HPDE6-E6E7 (cell line): ENCODE measurements at regions not wholly inside any gene's neighbourhood (a gene's known extent, or its start where the extent isn't known, plus 50 kb on each side); places are given as distances from the start of the nearest gene placed in this dataset.
"Not testable (repeated sequence)": the region's sequence is repeated elsewhere in the genome, so short reads cannot be mapped to it uniquely, and the experiment has no call there.

Experiments used
- DNase-seq: peaks from one replicate; pipeline ENCODE4 v3.0.0; 2011; ENCODE audit warnings: missing footprints; ENCODE audit errors: extremely low spot score

DNA sequence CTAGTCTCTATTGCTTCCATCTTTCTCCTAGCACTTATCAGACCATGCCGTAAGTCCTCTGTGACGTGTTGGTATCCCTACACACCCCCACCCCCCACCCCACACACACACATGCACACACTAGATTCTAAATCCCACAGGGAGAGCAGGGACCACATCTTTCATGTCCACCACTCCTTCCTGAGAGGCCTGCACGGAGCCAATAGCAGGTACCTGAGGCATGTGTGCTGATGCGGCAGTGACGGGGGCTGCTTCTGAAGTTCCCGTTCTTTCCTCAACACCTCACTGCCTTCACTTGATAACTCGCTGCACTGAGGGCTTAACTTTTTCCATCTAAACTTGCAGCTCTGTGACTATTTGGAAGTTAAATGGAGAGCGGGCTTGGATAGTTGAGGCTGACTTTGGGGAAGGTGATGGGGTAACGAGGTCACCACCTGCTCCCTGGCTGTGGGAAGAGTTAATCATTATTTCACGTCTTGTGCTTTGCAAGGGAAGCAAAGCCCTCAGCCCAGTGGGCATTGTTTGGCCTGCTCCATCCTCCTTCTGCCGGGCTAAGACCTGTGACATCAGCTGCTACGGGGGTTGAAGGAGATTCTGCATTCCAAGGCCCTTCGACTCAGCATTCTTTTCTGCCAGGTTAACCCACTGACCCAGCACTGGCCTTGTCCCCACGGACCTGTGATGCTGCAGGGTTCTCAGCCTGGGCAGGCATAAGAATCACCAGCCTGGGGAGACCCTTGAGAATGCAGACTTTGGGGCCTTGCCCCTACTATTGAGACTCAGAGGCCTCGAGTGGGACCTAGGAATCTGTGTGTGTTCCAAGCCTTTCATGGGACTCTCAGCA lies 187.8 kb downstream of the ANKRD60 start:
- no peak for DNase-seq

DNA sequence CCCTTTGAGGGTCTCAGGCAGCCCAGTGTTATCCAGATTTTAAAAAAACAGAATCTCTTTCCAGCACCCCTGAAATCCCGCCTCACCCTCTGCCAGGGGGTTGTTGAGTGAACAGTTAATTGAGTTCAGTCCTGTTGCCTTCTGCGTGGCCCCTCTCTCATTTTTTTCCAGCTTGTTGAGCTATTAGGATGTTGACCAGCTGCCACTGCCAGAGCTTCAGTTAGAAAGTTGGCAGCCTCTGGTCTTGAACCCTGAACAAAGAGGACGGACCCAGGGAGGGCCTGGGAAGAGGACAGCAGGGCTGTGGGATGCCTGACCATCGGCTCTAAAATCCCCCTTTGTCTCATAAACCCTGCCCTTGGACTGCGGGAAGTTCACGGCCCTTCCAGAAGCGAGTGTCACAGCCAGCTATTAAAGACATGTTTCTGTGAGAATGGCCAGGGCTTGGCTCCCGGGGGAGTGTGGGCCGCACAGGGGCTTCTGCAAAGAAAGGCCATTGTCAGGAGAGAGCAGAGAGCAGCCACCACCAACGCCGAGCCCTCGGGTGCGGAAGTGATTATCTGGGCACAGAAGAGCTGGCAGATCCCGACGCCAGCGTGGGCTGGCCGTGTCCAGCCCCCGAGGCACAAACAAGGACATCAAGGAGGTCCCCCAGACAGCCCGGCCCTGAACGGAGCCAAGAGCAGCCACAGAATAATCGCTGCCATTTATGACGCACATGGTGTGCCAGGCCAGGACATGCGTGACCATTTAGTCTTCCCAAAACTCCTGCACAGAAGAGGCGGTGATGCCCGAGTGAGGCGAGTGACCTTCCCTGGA lies 189.0 kb downstream of the ANKRD60 start:
- no peak for DNase-seq

DNA sequence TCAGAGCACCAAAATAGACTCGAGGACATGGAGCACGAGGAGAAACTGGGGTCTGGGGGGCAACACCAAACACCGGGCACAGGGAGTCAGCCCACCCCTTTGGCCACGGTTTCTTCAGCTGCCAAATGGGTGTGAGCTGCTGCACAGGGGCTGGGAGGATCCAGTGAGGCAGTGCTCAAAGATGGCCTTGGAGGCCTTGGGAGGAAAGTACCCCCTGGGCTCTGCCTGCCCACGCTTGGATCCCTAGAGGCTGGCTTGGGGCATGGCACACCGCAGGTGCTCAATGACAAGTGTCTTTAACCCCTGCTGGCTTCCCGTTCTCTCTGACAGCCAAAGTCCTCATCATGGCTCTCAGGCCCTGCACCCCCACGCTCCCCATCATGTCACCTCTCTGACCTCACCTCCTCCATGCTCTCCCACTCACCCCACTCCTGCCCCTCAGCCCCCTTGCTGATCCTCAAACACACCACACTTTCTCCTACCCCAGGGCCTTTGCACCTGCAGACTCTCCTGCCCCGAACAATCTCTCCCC lies 190.3 kb downstream of the ANKRD60 start:
- DNase-seq: no peak

DNA sequence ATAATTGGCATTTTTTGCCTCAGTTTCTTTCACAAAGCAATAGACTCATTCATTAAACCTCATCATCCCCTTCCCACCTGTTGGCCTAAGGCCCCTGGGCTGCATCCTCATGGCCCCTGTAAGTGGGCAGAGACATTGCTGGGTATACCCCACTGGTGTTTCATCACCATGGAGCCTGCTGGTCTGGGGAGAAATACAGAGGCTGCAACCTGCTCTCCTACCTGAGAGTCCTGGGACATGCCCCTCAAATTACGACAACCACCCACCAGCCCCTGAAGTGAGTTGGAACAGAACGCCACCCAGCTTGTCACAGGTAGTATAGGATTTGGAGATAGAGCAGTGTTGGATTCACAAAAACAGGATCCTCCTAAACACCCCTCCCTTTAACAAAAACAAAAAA lies 190.8 kb downstream of the ANKRD60 start:
- no peak for DNase-seq

DNA sequence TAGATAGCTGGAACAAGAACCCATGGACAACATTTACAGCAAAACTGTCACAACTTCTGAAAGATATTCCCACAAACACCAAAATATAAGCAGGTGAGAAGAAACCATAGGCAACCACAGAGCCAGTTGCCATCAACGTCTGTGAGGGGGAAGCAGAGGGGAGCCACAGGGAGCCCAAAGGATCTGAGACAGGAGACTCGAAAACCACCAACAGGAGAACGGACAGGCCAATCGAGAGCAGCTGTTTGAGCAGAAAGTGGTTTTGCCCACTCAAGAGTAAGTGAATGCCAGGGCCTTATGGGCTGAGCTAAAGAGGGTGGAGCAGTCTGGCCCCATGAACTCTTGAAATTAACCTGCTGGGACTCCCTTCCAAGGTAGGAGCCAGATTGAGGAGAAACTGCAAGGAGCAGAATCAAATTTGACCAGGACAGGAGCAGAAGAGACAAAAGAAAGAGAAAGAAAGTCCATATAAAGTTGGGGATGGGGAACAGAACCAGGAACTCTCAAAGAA lies 195.4 kb downstream of the ANKRD60 start:
- DNase-seq: no peak

DNA sequence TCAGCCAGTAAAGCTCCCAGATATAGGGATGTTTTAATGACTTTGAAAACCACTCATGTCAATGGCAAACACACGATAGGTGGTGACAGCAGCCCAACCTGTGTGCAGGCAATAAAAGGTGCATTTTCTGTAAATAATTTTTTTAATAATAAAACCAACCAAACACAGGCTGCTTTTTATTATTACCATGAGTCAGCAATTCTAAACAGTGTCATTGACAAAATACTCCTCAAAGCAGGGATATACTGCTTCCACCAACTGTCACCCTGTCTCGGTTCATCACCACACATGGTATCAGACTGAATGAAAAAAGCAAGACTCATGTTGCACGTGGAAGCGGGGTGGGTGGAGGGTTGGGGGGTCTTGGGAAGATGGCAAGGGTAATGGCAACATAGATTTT lies 195.9 kb downstream of the ANKRD60 start:
- DNase-seq: no peak

DNA sequence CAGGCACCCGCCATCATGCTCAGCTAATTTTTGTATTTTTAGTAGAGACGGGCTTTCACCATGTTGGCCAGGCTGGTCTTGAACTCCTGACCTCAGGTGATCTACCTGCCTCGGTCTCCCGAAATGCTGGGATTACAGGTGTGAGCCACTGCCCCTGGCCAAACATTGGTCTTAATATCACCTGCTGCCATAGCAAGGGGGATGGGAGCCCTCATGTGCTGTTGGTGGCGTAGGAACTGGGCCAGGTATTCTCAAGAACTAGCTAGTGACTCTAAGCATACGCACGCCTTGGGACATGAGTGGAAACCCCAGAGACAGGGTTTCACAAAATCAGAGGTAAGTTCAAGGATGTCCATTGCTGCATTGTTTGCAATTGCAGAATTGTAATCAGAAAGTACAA lies 197.1 kb downstream of the ANKRD60 start:
- not testable (repeated sequence) for DNase-seq

DNA sequence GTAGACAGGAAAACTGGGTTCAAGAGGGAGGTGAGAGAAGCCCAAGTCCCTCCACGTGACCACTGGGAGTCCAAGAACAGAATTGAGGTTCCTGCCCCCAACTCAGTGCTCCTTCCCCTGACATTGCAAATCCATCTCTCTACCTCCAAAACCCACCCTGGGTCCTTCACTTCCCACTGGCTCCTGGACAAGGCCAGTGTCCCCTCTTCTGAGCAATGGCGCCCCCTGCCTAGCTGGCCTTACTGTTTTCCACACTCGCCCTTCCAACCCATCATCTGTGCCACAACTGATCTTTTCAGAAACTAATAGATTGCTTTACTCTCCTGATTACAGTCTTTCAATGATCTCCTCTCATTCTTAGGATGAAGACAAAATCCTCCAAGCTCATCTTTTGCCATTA lies 200.3 kb downstream of the ANKRD60 start:
- DNase-seq: no peak

DNA sequence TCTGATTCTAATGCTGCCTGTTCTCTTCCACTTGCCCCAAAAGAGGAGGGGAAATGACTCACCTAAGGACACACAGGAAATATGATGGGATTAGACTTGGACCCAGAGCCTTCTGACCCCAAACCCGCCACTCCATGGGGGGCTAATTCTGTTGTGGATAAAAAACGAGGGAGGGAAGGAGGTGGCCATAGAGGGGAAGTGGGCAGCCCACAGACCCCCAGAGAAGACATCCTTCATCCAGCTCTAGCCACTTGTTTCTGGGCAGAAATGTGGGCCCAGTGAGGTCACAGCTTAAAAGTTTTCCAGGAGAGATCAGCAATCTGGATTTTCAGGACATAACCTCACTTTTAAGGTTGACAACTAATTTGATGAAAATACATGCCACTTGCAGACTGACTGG lies 202.1 kb downstream of the ANKRD60 start:
- no peak for DNase-seq

DNA sequence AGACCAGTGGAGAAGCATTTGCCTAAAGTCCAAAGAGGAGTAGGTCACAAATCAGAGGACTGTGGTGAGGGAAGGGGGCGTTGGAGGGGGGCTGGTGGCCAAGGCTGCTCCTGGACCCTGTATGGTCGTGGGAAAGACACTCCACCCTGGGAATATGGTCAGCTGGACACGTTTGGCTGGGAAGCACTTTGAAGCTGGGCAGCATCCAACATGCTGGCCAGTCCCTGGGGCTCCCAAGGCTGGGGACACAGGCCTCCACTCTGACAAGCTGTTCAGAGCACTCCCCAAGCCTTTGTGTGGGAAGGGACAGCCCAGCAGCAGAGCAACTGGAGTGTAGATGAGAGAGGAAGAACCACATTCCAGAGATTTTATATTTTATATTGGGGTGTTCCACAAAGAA lies 203.2 kb downstream of the ANKRD60 start:
- no peak for DNase-seq

DNA sequence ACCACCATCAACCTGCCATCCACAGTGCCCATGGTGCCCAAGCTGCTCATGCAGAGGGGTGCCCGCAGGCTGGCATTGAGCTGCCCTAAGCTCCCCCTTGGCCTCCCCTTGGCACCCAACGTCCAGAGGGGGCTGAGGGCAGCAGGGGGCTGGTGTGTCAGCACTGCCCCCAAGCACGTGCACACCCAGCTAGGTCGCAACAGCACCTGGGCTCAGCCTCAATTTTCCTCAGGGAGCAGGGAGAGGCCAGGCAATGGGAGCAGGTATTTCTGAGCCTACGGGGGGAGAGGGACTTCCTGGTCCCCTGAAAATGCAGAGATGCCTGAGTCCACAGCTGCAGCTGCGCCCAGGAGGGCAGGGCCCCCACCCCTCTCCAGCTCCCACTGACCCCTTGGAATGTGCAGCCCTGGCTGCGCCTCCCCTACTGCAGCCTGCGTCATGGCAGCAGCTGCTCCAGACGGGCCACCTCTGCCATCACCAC lies 204.2 kb downstream of the ANKRD60 start:
- no peak for DNase-seq

DNA sequence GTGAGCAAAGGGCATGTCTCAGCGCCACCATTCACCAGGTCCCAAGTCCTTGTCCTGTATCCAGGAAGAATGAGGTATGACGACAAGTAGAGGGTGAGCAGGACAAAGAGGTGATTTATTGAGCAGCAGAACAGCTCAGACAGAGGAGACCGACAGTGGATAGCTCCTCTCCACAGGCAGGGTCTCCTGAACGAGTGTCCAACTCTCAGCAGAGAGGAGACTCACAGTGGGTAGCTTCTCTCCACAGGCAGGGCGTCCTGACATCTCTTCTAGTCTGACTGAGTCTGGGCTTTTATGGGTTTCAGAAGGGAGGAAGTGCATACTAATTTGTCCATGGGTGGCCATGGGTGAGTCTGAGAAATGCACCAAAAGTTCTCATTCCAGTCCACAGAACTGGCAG lies 204.7 kb downstream of the ANKRD60 start:
- no peak for DNase-seq

DNA sequence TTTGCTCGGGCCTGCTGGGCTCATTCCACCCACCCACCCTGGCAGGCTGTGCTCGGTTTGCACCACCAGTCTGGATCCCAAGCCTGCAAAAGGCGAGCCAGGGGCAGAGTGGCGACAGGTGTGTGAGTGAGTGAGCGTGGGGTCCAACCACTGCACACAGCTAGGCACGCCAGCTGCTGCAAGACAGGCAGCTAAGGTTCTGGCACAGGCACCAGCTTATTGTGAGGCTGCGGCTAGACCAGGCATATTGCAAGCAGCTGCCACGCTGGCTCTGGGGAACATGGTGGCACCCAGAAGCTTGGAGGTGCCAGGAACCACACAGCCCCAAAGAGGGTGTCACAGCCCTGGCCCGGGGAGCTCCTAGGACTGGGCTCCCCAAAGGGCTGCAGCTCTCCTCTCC lies 205.1 kb downstream of the ANKRD60 start:
- DNase-seq: no peak

DNA sequence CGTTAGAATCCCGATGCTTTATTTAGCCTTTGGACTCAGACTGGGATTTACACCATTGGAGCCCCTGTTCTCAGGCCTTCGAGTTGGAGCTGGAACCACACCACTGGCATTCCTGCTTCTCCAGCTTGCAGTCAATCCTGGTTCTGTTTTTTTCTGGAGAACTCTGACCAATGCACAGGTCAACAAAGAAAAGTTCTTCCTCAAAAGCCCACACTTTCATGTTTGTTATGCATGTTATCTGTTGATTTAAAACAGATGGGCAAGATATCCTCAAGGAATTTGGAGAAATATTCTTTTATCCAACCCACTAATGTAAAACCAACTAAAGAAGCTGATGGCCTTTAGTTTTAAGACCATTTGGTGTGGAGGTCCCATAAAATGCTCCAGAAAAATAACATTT lies 205.7 kb downstream of the ANKRD60 start:
- no peak for DNase-seq

DNA sequence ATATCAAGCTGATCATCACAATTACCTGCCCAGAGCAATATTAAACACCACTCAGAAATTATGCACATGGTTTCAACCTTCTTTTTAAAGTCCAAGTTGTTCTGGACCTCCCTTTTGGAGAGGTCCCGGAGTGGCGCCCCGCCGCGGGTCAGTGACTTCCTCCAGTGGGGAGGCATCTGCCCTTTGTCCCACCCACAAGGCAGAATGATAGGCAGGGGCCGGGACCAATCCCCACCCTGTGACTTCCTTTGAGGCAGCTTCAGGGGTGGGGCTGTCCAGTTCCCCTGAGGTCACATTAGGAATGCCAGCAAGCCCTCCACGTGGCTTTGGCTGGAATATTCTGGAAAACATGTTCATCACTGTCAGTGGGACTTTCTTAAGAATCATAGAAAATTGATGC lies 207.0 kb downstream of the ANKRD60 start:
- DNase-seq: no peak

DNA sequence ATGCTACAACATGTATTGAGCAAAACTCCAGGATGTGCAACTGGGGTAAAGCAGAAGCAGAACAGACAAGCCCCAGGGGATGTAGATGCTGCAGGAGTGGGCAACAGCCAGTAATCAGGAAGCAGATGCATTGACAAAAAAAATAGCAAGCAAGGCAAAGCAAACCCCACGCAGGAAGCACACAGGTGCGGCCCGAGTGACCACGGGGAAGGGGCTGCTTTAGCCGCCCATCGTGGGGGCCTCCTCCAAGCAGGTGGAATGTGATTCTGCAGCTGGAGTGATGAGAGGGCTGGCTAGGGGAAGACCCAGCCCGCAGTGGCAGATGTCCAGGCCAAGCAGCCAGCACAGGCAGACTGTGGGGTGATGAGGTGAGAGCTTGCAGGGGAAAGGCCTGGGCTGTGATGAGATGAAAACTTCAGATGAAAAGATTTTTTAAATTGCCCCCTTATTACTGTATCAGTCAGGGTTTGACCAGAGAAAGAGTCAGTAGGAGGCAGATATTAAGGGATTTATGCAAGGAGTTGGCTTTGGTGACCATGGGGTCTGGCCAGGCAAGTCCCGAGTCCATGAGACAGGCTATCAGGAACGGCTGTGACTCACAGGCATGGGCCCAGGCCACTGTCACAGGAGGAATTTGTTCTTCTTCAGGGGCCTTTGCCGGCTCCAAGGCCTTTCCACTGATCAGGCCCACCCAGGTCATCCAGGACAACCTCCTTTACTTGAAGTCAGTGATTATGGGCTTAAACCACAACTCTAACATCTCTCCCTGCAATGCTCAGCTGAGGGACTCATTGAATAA lies 207.6 kb downstream of the ANKRD60 start:
- no peak for DNase-seq

DNA sequence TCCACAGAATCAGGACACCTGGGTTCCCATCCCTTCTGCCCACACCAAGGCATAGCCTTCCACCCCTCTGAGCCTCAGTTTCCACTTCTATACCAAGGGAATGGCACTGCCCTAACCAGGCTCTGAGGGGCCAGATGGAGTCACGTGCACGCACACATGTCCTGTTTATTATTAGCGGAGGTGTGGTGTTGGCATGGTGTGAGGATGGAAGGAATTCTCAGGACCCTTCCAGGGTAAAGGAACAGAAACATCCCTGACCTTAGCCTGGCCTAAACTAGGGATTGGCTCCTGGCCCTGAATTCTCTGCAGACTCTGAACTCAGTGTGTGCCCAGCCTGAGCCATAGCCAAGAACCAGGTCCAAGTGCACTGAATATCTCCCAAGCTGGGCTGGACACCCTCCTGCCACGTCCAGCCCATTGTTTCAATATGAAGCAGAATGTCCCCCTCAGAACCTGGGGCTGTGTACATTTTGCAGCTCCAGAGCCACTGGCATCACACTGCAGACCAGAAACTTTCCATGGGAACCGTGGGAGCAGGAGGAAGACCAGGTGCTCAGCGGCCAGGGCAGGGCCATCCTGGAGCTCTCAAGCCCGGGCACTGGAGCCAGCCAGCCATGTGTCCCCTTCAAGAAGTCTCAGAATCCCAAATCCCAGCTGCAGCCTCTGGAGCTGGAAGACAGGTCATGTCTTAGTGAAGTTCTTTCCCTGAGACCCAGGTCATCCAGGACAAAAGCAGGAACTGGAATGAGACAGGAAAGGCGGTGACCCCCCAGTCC lies 208.4 kb downstream of the ANKRD60 start:
- DNase-seq: no peak

DNA sequence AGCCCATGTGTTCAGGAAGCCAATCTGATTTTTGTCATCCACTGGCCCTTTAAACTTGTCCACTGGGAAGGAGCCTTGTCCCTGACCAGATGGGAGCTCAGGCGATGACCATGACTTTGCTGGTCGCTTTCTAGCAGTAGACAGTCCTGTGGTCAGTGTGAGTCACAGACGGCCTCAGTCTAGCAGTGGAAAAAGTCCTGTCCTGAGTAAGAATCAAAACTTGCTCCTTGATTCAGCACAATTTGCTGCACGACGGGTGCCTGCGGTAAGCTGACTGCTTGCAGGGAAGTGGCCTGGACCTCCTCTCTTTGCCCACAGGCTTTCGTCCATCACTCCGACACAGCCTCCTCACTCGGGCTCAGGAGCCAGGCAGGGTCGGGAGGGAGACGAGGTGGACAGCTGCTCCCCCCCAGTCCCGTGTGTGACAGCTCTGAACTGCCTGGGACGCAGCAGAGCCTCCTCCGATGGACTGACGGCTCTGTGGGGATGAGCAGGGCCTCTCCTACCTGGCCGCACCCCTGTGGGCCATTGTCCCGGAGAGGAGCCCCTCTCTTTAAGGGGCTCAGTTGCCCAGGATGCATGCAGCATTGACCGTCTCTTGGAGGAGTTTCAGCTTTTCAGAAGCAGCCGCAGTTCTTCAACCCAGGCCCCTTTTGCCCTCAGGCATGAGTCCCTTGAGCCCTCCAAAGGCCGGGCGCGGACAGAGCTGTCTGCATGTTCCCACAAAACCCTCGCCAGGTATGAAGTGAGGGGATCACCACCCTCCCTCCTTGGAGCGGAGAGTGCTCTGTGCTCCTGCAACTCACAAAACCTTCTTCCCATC lies 209.2 kb downstream of the ANKRD60 start:
- DNase-seq: no peak

DNA sequence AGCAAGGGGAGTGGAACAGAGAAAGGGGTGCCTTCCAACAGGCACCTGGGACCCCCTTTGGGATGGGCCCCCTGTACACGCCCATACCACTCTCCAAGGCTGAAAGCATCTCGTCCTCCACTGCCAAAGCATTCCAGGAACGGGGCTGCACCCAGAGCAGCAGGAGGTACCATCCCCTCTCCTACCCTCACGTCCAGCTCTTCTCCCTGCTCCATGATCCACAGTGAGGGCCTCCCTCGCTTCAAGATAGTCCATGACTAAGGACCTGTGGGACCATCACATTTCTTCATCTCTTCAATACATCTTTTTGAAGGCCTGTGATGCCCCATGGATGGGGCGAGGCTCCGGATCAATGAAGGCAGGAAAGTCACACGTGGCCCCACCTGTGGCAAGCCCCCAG lies 209.9 kb downstream of the ANKRD60 start:
- no peak for DNase-seq

DNA sequence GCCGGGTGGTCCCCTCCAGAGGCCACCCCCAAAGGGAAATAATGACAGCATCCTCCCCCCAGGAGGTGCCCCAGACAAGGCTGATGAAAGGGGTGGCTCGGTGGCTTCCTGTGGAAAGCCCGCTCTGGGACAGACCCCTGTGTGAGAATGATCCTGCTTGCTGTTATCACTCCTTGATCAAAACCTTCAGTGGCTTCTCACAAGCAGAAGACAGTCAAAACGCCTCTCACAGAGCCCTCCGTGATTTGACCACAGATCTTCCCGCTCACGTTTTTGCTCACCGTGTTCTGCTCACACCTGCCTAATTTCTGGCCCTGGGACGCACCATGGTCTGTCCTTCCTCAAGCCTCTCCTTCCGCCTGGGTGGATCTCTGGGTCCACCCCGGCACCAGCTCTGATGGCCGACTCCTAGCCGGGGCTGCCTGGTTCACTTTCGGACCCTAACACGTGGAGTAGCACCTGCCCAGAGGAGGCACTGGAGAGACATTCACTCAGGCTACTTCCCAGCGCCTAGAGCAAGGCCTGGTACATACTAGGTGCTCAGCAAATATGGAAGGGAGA lies 210.4 kb downstream of the ANKRD60 start:
- no peak for DNase-seq
